Right lobe of liver (tissue), 4 donors: ENCODE measurements at regions not wholly inside any gene's neighbourhood (a gene's known extent, or its start where the extent isn't known, plus 50 kb on each side); places are given as distances from the start of the nearest gene placed in this dataset.

Experiments used
- POLR2A ChIP-seq: fragments of 450-650 bp; IDR thresholded peaks from one replicate; pipeline ENCODE4 v1.6.1; 2017; ENCODE audit warnings: antibody characterized with exemption, mild to moderate bottlenecking
- TF ChIP-seq, protein P1 (sequence below), 4 donors: fragments of 200-600 bp in 3 of 4; fragments of 450-650 bp in 1 of 4; IDR thresholded peaks; one replicate each; pipeline versions ENCODE4 v1.5.1 to v1.8.0; 2016 to 2022; ENCODE audit warnings: antibody characterized with exemption in 4 of 4, mild to moderate bottlenecking in 2 of 4
- donor health status: DM: no; HTN: no; CAD: no.
- donor health status: DM: no; HTN: no; CAD: no.
- donor health status: DM: no; HTN: yes; CAD: no.

GRCh38 chr22:47357493-47357892 is 595.0 kb downstream of the TBC1D22A start:
- TF ChIP-seq, protein P1, sequence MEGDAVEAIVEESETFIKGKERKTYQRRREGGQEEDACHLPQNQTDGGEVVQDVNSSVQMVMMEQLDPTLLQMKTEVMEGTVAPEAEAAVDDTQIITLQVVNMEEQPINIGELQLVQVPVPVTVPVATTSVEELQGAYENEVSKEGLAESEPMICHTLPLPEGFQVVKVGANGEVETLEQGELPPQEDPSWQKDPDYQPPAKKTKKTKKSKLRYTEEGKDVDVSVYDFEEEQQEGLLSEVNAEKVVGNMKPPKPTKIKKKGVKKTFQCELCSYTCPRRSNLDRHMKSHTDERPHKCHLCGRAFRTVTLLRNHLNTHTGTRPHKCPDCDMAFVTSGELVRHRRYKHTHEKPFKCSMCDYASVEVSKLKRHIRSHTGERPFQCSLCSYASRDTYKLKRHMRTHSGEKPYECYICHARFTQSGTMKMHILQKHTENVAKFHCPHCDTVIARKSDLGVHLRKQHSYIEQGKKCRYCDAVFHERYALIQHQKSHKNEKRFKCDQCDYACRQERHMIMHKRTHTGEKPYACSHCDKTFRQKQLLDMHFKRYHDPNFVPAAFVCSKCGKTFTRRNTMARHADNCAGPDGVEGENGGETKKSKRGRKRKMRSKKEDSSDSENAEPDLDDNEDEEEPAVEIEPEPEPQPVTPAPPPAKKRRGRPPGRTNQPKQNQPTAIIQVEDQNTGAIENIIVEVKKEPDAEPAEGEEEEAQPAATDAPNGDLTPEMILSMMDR (IDR thresholded peaks at IDR 0.05): no peak
- TF ChIP-seq POLR2A: no peak
